ENCODE measurements at regions not wholly inside any gene's neighbourhood (a gene's known extent, or its start where the extent isn't known, plus 50 kb on each side); places are given as distances from the start of the nearest gene placed in this dataset.

- FAIRE-seq: no peak
- no peak overlapping the region for H3K4me3 ChIP-seq (ENCODE audit: low read length in 3 of 3)
- TF ChIP-seq, protein P1, sequence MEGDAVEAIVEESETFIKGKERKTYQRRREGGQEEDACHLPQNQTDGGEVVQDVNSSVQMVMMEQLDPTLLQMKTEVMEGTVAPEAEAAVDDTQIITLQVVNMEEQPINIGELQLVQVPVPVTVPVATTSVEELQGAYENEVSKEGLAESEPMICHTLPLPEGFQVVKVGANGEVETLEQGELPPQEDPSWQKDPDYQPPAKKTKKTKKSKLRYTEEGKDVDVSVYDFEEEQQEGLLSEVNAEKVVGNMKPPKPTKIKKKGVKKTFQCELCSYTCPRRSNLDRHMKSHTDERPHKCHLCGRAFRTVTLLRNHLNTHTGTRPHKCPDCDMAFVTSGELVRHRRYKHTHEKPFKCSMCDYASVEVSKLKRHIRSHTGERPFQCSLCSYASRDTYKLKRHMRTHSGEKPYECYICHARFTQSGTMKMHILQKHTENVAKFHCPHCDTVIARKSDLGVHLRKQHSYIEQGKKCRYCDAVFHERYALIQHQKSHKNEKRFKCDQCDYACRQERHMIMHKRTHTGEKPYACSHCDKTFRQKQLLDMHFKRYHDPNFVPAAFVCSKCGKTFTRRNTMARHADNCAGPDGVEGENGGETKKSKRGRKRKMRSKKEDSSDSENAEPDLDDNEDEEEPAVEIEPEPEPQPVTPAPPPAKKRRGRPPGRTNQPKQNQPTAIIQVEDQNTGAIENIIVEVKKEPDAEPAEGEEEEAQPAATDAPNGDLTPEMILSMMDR (IDR thresholded peaks at IDR 0.05; ENCODE audit: borderline replicate concordance, extremely low read depth, insufficient read depth): no peak
- H3K9me3 ChIP-seq (ENCODE audit: control insufficient read depth in 2 of 3, insufficient read depth in 1 of 3, low read length in 3 of 3): peaks cover 0 to 3% (median 0%) of the 10 kb centered on the region in 3 donors
- DNase-seq: no peak
- no peaks in the 10 kb centered on the region for H3K27me3 ChIP-seq (ENCODE audit: control insufficient read depth, insufficient read depth, low read length)
- intact Hi-C loops (cut with DNase I): no loop called here
- no peak overlapping the region for H3K27ac ChIP-seq (ENCODE audit: low read depth in 2 of 2, low read length in 2 of 2)
- H3K36me3 ChIP-seq (ENCODE audit: control insufficient read depth in 2 of 3, insufficient read depth in 3 of 3, low read length in 3 of 3): no peaks in the 10 kb centered on the region
- no peaks in the 10 kb centered on the region for H3K4me1 ChIP-seq (ENCODE audit: control insufficient read depth in 2 of 3, insufficient read depth in 2 of 3, low read depth in 1 of 3, low read length in 3 of 3)
- no peak overlapping the region for H3K9ac ChIP-seq (ENCODE audit: low read length in 3 of 3)
Observed at GRCh38 chr16:6149031-6149430, 1051.4 kb upstream of the EEF2KMT start.

DNA sequence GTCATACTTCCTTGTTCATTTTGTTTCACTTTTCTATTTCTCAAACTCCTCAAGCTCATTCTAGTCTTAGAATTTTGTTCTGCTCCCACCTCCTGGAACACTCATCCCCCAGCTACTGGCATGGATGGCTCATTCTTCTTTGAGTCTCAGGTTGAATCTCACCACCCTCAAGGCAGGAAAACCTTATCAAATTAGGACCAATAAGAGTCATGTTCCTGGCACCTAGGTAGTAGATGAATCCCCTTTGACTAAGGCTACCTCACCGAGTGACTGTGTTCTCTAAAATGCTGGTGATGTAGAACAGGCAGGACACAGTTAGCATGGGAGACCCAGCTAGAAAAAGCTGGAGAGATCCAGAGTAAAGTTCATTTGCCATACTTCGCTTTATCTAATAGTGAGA lies 1050.8 kb upstream of the EEF2KMT start:
- no peak for DNase-seq
- Histone ChIP-seq H3K9me3 (ENCODE audit: control insufficient read depth in 2 of 3, insufficient read depth in 1 of 3, low read length in 3 of 3) (peaks cover 0 to 3% (median 0%) of the 10 kb centered on the region in 3 donors), H3K4me3 (ENCODE audit: low read length in 3 of 3) (no peak overlapping the region), H3K27me3 (ENCODE audit: control insufficient read depth, insufficient read depth, low read length) (no peaks in the 10 kb centered on the region), H3K27ac (ENCODE audit: low read depth in 2 of 2, low read length in 2 of 2) (no peak overlapping the region), H3K9ac (ENCODE audit: low read length in 3 of 3) (no peak overlapping the region), H3K36me3 (ENCODE audit: control insufficient read depth in 2 of 3, insufficient read depth in 3 of 3, low read length in 3 of 3) (no peaks in the 10 kb centered on the region), H3K4me1 (ENCODE audit: control insufficient read depth in 2 of 3, insufficient read depth in 2 of 3, low read depth in 1 of 3, low read length in 3 of 3) (no peaks in the 10 kb centered on the region)
- TF ChIP-seq, protein P1 (IDR thresholded peaks at IDR 0.05; ENCODE audit: borderline replicate concordance, extremely low read depth, insufficient read depth): no peak
- no peak for FAIRE-seq
- intact Hi-C loops (cut with DNase I): no loop called here

- Histone ChIP-seq H3K27me3 (ENCODE audit: control insufficient read depth, insufficient read depth, low read length) (no peaks in the 10 kb centered on the region), H3K36me3 (ENCODE audit: control insufficient read depth in 2 of 3, insufficient read depth in 3 of 3, low read length in 3 of 3) (no peaks in the 10 kb centered on the region), H3K9ac (ENCODE audit: low read length in 3 of 3) (no peak overlapping the region), H3K4me3 (ENCODE audit: low read length in 3 of 3) (no peak overlapping the region), H3K27ac (ENCODE audit: low read depth in 2 of 2, low read length in 2 of 2) (no peak overlapping the region), H3K9me3 (ENCODE audit: control insufficient read depth in 2 of 3, insufficient read depth in 1 of 3, low read length in 3 of 3) (peaks cover 0 to 3% (median 0%) of the 10 kb centered on the region in 3 donors), H3K4me1 (ENCODE audit: control insufficient read depth in 2 of 3, insufficient read depth in 2 of 3, low read depth in 1 of 3, low read length in 3 of 3) (no peaks in the 10 kb centered on the region)
- FAIRE-seq (no peak), DNase-seq (no peak)
- TF ChIP-seq, protein P1 (IDR thresholded peaks at IDR 0.05; ENCODE audit: borderline replicate concordance, extremely low read depth, insufficient read depth): no peak
- intact Hi-C loops (cut with DNase I): no loop called here
Observed at GRCh38 chr16:6146874-6147425, 1049.4 kb upstream of the EEF2KMT start.

DNA sequence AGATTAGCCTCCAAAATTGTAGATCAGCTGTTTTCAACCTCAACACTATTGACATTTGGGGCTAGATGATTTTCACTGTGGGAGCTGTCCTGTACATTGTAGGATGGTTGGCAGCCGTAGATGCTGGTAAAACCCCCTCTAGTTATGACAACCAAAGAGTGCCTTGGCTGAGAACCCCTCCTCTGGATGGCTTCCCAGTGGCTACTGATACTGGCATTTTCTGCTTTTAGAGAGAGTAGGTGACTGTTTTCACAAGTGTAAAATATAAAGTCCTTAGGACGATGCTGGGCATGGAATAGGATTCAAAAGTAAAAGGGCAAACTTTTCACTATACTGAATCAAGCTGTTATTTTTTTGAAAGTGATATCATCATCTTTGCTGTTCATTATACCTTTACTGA lies 1048.8 kb upstream of the EEF2KMT start:
- intact Hi-C loops (cut with DNase I): no loop called here
- no peaks in the 10 kb centered on the region for H3K36me3 ChIP-seq (ENCODE audit: control insufficient read depth in 2 of 3, insufficient read depth in 3 of 3, low read length in 3 of 3)

More for the DNA sequence above, 1048.8 kb upstream of the EEF2KMT start:
- Histone ChIP-seq H3K27me3 (ENCODE audit: control insufficient read depth, insufficient read depth, low read length) (no peaks in the 10 kb centered on the region), H3K4me3 (ENCODE audit: low read length in 3 of 3) (no peak overlapping the region), H3K27ac (ENCODE audit: low read depth in 2 of 2, low read length in 2 of 2) (no peak overlapping the region), H3K9ac (ENCODE audit: low read length in 3 of 3) (no peak overlapping the region), H3K4me1 (ENCODE audit: control insufficient read depth in 2 of 3, insufficient read depth in 2 of 3, low read depth in 1 of 3, low read length in 3 of 3) (no peaks in the 10 kb centered on the region), H3K9me3 (ENCODE audit: control insufficient read depth in 2 of 3, insufficient read depth in 1 of 3, low read length in 3 of 3) (peaks cover 0 to 3% (median 0%) of the 10 kb centered on the region in 3 donors)
- TF ChIP-seq, protein P1 (IDR thresholded peaks at IDR 0.05; ENCODE audit: borderline replicate concordance, extremely low read depth, insufficient read depth): no peak
- DNase-seq: no peak
- no peak for FAIRE-seq
